Left renal cortex interstitium (tissue), 4 donors: ENCODE measurements at regions not wholly inside any gene's neighbourhood (a gene's known extent, or its start where the extent isn't known, plus 50 kb on each side); places are given as distances from the start of the nearest gene placed in this dataset.
A peak's percentile ranks its signal among the peaks of the same experiment; 100 is the strongest.
"Not testable (repeated sequence)": the region's sequence is repeated elsewhere in the genome, so short reads cannot be mapped to it uniquely, and the experiment has no call there.

Source experiments
- DNase-seq, 4 donors: peaks; one replicate each; pipeline ENCODE4 v3.0.0-alpha.2; 2013; ENCODE audit warnings: low read depth in 4 of 4, low spot score in 2 of 4, missing footprints in 1 of 4

DNA sequence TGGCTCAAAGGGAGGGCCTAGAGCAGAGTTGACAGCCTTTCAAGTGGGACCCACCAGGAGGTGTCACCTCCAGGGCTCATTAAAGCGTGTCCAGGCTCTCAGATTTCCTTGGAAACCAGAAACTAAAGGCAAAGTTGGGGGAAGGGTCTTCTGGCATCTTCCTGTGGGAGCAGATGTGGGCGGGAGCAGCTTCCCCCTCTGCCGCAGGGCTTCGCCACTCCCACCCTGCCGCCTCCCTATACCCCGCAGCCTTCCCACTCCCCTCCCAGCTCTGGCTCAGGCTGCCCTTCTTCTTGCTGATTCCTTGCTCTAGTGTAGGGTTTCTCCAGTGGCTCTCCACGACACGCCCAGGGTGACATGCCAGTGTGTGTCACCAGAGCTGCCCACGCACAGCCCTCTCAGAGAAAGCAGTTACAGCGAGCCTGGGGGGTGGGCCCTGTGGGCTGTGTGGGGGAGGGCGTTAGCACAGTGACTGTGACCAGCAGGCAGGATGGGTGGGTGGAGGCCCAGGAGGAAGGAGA lies 91.6 kb upstream of the LRPAP1 start:
- DNase-seq, result peak in 2 of 4 donors; percentile 34 to 45

DNA sequence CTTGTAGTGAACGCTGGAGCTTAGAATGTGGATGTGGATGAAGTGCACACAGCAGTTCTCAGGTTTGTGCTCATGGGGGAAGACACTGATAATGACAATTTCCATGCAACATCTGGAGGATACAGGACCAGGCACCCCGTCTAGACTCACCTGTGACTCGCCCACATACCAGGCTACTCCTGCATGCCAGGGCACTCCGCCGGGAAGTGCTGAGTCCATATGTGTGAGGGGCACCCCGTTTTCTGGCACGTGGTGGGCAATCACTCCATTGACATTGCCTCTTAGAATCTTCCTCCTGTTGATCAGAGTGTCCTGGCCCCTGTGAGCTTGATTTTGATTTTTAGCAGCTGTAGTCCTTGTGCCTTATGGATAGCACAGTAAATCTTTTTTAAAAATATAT lies 90.9 kb upstream of the LRPAP1 start:
- no peak for DNase-seq

DNA sequence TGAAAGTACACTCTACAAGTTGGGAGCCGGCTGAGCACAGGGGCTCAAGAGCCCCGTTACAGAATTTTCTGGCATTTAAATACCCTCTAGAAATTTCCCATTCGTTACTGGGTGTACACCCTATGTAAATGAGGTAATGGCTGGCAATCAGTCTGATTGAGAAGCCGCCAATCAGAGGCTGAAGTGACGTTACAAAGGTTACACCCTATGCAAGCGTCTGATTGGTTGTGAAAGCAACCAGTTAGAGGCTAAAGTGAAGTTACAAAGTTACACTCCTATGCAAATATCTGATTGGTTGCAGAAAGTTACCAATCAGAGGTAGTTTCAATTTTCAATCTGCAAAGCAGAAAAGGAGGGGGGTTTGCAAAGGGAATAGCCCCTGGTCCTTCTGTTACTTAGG lies 88.1 kb upstream of the LRPAP1 start:
- not testable (repeated sequence) for DNase-seq

DNA sequence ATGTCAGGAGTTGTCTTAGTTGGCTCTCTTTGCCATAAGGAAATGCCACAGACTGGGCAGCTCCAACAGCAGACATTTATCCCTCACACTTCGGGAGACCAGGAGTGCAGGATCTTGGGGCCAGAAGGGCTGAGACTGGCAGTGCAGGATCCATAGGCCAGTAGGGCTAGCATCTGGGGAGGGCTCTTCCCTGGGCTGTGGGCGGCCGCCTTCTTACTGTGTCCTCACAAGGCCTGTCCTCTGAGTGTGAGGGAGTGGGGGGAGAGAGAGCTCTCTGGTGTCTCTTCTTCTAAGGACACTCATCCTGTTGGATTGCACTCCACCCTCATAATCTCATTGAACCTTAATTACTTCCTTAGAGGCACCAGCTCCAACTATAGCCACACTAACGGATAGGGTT lies 87.5 kb upstream of the LRPAP1 start:
- DNase-seq, result not testable (repeated sequence)

DNA sequence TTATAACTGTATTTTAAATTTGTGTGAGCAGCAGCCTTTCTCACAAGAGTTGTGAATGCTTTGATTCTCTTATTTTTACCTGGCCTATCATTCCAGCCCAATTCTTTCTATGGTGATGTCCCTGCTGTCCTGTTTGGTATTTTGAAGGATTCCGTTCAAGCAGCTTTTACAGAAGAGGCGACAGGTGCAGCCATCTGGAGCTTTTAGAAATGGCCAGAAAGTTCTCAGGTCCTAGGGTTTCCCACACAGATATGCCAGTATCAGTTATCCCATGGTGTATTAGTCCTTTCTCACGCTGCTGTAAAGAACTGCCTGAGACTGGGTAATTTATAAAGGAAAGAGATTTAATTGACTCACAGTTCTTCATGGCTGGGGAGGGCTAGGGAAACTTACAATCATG lies 86.1 kb upstream of the LRPAP1 start:
- not testable (repeated sequence) for DNase-seq

- no peak for DNase-seq
Observed at GRCh38 chr4:3615386-3616286, 83.4 kb upstream of the LRPAP1 start.

GRCh38 chr4:3614731-3614980 lies 82.4 kb upstream of the LRPAP1 start:
- no peak for DNase-seq

- DNase-seq, result no peak
Observed at GRCh38 chr4:3613967-3614730, 81.9 kb upstream of the LRPAP1 start.

DNA sequence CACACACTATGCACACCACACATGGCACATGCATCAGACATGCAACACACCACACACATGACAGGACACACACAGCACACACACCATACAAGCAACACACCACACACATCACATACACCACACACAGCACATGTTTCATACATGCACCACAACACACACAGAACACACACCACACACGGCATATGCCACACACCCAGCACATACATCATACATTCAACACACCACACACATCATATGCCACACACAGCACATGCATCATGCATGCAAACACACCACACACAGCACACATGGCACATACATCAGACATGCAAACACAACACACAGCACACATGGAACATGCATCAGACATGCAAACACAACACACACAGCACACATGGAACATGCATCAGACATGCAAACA lies 80.7 kb upstream of the LRPAP1 start:
- DNase-seq, result no peak

- DNase-seq, result no peak
Observed at GRCh38 chr4:3612281-3612680, 80.1 kb upstream of the LRPAP1 start.

DNA sequence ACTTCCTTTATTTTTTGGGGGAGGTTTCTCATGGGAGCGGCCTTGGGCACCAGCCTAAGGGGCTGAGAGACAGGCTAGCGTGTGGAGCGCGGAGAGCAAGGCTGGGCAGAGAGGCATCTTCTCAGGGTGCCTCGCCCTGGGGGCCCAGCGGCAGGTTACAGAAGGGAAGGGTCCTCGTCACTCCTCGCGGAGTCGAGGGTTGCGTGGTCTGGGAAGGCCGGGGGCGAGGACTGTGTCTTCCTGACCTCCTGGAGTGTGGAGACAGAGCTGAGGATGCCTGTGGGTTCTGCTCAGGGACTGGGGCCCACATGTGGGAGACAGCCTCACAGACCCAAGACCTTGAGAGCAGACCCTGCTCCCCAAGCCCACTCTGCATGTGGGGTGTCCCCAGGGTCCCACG lies 79.6 kb upstream of the LRPAP1 start:
- no peak for DNase-seq

GRCh38 chr4:3610851-3611250 lies 78.6 kb upstream of the LRPAP1 start:
- not testable (repeated sequence) for DNase-seq

DNA sequence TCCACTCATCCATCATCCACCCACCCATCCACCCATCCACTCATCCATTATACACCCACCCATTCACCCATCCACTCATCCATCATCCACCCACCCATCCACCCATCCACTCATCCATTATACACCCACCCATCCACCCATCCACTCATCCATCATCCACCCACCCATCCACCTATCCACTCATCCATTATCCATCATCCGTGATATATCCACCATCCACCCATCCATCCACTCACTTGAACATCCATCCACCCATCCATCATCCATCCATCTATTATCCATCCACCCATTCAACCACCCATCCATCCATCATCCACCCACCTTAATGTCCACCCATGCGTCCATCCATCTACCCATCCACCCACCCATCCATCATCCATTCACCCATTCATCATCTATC lies 77.7 kb upstream of the LRPAP1 start:
- not testable (repeated sequence) for DNase-seq

DNA sequence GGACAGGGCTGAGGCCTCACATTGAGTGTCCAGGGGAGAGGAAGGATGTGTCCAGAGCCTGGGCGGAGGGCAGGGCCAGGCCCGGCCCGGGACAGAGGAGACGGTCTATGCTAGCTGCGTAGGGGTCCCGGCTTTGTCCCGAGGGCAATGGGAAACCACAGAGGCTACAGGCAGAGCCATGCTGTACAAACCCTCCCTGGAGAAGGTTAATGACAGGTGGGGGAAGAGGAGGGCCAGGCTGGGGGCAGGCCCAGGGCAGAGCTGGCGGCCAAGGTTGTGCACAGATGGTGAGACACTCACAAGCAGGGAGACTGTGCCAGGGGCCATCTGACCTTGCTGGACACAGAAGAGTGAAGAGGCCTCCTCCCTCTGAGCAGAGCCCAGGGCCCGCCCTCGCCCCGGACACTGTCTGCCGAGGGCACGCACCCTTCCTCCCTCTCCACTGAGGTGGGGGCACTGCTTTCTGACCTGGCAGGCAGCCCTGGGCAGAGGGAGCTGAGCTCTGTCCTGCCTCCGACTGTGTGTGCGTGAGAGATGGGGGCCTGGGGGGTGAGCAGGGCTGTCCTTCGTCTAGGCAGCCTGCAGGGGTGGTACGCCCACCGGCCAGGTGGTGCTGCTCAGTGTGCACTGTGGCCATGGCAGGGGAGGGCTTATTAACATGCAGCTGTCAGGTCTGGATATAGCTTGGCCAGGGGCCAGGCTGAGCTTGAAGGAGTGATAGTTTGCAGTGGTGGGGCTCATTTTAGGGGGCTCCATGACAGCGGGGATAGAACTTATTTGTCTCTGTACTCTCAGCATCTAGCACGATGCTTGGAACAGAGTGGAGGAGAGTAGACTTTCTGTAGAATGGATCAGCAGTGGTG lies 75.7 kb upstream of the LRPAP1 start:
- no peak for DNase-seq

GRCh38 chr4:3606850-3607249 lies 74.6 kb upstream of the LRPAP1 start:
- not testable (repeated sequence) for DNase-seq

GRCh38 chr4:3606271-3606670 lies 74.0 kb upstream of the LRPAP1 start:
- not testable (repeated sequence) for DNase-seq

- no peak for DNase-seq
Observed at GRCh38 chr4:3605491-3605890, 73.3 kb upstream of the LRPAP1 start.

DNA sequence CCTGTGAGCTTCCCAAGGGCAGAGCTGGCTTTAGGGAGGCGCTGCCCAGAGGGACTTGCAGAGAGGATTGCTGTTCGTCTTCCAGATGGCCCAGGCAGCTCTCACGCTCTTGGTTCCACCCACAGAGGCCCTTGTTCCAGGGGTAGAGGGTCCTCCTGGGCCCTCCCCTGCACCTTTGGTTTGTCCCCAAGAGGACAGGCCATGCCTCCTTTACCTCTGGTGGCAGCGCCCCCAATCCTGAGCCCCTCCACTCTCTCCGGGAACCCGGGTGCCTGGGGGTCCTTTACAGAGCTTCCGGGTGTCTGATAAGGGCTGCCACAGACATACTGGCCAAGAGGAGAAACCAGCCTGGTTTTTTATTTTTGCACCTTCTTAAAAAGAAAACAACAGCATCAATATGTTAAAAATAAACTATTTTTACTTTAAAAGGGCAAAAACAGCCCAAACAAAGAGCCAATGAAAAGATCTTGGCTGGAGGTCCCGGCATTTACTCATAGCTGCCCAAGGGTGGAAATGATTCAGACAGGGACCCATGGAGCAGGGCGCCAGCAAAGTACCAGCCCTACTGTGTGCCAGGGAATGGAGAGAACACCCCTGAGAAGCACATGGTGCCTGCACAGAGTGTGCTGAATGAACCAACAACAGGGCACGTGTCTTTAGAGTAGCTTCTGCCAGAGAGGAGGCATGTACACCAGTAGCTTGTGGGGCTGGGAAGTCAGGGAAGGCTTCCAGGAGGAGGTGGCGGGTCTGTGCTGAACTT lies 70.8 kb upstream of the LRPAP1 start:
- DNase-seq, result not testable (repeated sequence)

GRCh38 chr4:3601992-3602391 lies 69.8 kb upstream of the LRPAP1 start:
- no peak for DNase-seq

DNA sequence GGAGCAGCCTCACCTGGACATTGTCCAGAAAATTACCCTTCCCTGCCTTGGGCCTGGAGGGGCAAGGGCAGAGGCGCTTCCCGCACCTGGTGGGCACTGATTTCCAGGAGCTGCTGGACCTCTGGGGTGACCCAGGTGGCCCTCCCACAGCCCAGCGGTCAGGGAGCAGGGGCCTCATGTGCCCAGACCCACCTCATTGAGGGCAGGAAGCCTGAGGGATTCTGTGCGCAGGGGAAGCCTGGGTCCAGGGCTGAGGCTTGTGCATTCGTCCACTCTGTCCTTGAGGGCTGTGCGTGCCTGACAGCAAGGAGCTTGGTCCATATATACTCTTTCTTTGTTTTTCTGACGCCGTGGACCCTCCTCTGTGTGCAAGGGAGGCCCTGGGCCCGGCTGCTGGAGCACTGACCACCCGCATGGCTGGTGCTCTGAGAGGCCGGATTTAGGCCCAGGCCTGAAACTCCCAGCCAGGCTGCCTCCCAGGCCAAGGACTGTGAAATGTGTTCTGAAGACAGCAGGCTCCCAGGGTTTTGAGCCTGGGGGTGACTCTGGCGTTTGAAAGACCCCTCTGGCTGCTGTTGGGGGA lies 69.0 kb upstream of the LRPAP1 start:
- not testable (repeated sequence) for DNase-seq
